ENCODE measurements at regions not wholly inside any gene's neighbourhood (a gene's known extent, or its start where the extent isn't known, plus 50 kb on each side); places are given as distances from the start of the nearest gene placed in this dataset.
"Not testable (repeated sequence)": the region's sequence is repeated elsewhere in the genome, so short reads cannot be mapped to it uniquely, and the experiment has no call there.

DNA sequence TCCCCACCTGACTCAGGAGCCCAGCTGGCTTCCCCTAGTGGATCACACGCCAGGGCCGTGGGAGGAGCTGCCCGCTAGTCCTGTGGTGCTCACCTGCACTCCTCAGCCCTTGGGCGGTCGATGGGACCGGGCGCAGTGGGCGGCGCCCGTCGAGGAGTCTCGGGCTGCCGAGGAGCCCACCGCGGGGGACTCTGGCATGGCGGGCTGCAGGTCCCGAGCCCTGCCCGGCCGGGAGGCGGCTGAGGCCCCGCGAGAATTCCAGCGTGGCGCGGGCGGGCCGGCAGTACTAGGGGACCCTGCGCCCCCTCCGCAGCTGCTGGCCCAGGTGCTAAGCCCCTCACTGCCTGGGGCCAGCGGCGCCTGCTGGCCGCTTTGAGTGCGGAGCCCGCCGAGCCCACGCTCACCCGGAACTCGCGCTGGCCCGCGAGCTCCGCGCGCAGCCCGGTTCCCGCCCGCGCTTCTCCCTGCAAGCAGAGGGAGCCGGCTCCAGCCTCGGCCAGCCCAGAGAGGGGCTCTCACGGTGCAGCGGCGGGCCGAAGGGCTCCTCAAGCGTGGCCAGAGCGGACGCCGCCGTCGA, 367.9 kb downstream of the TYW1 start:
- WGBS, 2 donors = no CpG with 5 or more reads among the region's 60 CpGs
- Histone ChIP-seq H3K27ac (no peak overlapping the region), H3K36me3 (no peaks in the 10 kb centered on the region), H3K4me1 (no peaks in the 10 kb centered on the region), H3K4me3 (peak overlapping the region in 1 of 4 donors; percentile 32), H3K9me3 (peaks cover 0 to 6% (median 0%) of the 10 kb centered on the region in 3 donors), H3K27me3 (peaks cover 0 to 23% (median 0%) of the 10 kb centered on the region in 4 donors)
- DNase-seq = no peak
- TF ChIP-seq CTCF (IDR thresholded peaks at IDR 0.05) = no peak
- no peak for TF ChIP-seq POLR2A (IDR thresholded peaks at IDR 0.05)
- intact Hi-C loops (cut with DNase I) = no loop called here

DNA sequence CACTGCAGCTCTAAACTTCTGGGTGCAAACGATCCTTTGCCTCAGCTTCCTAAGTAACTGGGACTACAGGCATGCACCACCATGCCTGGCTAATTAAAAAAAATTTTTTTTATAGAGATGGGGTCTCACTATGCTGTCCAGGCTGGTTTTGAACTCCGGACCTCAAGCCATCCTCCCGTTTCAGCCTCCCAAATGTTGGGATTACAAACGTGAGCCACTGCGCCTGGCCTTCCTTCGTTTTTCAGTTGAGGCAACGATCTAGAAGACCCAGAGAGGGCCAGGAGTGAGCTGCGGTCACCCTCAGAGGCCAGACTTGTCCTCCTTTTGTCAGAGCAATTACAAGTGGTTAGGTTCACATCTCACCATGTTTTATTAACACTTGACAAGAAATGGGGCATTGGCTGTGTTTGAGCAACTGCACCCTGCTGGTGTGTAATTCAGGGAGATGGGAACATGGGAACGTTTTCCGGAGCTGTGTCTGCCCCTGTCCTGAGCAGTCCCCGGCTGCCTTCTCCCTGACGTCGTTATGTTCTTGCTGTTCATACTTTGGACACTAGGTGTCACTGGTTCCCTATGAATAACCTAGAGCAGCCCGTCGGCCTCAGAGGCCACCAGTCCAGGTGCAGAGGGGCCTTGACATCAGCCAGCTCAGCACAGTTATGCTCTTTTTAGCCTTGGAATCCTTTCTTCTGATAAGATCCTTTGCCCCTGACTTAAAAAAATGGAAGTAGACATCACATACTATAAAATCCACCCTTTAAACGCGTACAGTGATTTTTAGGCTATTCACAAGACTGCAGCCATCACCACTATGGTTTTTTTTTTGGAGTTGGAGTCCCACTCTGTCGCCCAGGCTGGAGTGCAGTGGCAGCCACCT, 375.0 kb downstream of the TYW1 start:
- H3K27me3 ChIP-seq = peaks cover 0 to 49% (median 2%) of the 10 kb centered on the region in 4 donors
- H3K4me3 ChIP-seq = no peak overlapping the region
- WGBS, 2 donors = 36 to 39% methylated on average over 13 to 18 of the region's 18 CpGs
- H3K9me3 ChIP-seq = peaks cover 0 to 15% (median 5%) of the 10 kb centered on the region in 3 donors
- TF ChIP-seq CTCF (IDR thresholded peaks at IDR 0.05) (peak; percentile 62 to 77 (median 71)), POLR2A (IDR thresholded peaks at IDR 0.05) (no peak)
- intact Hi-C loops (cut with DNase I) = no loop called here
- H3K27ac ChIP-seq = no peak overlapping the region
- DNase-seq = no peak
- H3K36me3 ChIP-seq = no peaks in the 10 kb centered on the region
- no peaks in the 10 kb centered on the region for H3K4me1 ChIP-seq

DNA sequence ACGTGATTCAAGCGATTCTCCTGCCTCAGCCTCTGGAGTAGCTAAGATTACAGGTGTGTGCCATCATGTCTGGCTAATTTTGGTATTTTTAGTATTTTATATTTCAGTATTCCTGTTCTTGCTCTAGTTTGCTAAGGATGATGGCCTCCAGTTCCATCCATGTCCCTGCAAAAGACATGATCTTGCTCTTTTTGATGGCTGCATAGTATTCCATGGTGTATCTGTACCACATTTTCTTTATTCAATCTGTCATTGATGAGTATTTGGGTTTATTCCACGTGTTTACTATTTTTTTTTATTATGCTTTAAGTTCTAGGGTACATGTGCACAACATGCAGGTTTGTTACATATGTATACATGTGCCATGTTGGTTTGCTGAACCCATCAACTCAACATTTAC, 376.8 kb downstream of the TYW1 start:
- WGBS, 2 donors = 49 to 63% methylated on average over 3 of the region's 3 CpGs
- H3K36me3 ChIP-seq; H3K27ac ChIP-seq; H3K9me3 ChIP-seq; DNase-seq; H3K4me3 ChIP-seq; H3K4me1 ChIP-seq; intact Hi-C loops (cut with DNase I): not testable (repeated sequence)
- H3K27me3 ChIP-seq = peaks cover 0 to 40% (median 2%) of the 10 kb centered on the region in 4 donors

- peaks cover 0 to 9% (median 5%) of the 10 kb centered on the region in 3 donors for H3K9me3 ChIP-seq
- no peaks in the 10 kb centered on the region for H3K36me3 ChIP-seq
- intact Hi-C loops (cut with DNase I) = no loop called here
- no peak overlapping the region for H3K4me3 ChIP-seq
- peaks cover 0 to 11% (median 0%) of the 10 kb centered on the region in 3 donors for H3K4me1 ChIP-seq
- TF ChIP-seq POLR2A (IDR thresholded peaks at IDR 0.05) = no peak
- TF ChIP-seq CTCF (IDR thresholded peaks at IDR 0.05) = no peak
- peaks cover 0 to 24% (median 1%) of the 10 kb centered on the region in 4 donors for H3K27me3 ChIP-seq
- WGBS, 2 donors = 76 to 80% methylated on average over 5 of the region's 5 CpGs
- no peak overlapping the region for H3K27ac ChIP-seq
- no peak for DNase-seq
These were observed 378.8 kb downstream of the TYW1 start for GRCh38 chr7:67375427-67375826.

DNA sequence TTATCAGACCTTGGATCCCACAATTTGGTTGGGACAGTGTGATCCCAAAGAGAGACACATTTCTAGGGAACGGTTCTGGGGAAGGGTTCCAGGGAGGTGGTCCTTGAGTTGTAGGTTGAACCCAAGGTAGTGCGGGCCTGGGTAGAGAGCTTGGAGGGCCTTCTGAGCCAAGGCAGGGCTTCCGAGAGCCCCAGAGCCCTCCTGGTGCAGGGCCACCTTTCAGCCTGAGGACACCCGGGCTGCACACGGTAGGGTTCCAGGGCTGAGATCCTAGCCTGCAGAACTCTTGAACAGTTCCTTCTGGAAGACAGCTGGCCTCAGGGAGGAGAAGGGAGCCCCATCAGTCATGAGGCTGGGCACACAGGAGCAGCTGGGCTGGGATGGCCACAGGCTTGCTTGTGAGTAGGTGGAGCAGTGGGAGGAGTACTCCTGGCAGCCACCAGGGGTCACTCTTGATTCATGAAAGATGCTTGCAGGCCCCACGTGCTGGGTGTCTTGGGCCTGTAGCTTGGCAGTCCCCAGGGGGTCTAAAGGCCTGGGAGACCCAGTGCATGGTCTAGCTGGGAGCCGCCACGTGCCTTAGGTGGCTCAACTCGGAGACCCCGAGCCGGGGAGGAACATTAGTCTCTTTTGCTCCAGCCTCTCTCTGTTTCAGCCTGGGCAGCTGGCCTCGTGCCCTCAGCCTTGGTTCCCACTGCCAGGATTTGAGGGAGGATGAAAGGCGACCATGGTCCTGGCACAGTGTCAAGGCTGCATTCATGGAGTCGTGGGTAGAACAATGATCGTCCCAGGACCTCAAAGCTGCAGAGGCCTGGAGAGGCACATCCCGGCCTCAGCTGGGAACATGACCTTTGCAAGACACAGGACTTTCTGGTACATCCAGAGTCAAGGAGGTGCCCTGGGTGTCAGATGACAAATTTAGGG, 381.6 kb downstream of the TYW1 start:
- H3K4me3 ChIP-seq = no peak overlapping the region
- peaks cover 0 to 11% (median 0%) of the 10 kb centered on the region in 3 donors for H3K4me1 ChIP-seq
- H3K27ac ChIP-seq = no peak overlapping the region
- DNase-seq = peak; percentile 2
- H3K27me3 ChIP-seq = peaks cover 0 to 7% (median 0%) of the 10 kb centered on the region in 4 donors
- H3K9me3 ChIP-seq = peaks cover 0 to 9% (median 5%) of the 10 kb centered on the region in 3 donors
- TF ChIP-seq CTCF (IDR thresholded peaks at IDR 0.05) = peak; percentile 30 to 79 (median 70)
- TF ChIP-seq POLR2A (IDR thresholded peaks at IDR 0.05) = no peak
- no peaks in the 10 kb centered on the region for H3K36me3 ChIP-seq
- intact Hi-C loops (cut with DNase I) = no loop called here
- WGBS, 2 donors = 50 to 58% methylated on average over 3 to 6 of the region's 16 CpGs
